GOT3 (cell line): ENCODE measurements at regions not wholly inside any gene's neighbourhood (a gene's known extent, or its start where the extent isn't known, plus 50 kb on each side); places are given as distances from the start of the nearest gene placed in this dataset.
"Not testable (repeated sequence)": the region's sequence is repeated elsewhere in the genome, so short reads cannot be mapped to it uniquely, and the experiment has no call there.

ENCODE experiments used
- DNase-seq: peaks from one replicate; lab custom pipeline; 2025; ENCODE audit warnings: mixed read lengths; lab: John Stamatoyannopoulos, UW

- not testable (repeated sequence) for DNase-seq
Observed at GRCh38 chr21:25531538-25532250, 75.6 kb downstream of the MRPL39 start.

GRCh38 chr21:25528515-25528914 is 78.8 kb downstream of the MRPL39 start:
- no peak for DNase-seq

- DNase-seq, result no peak
Observed at GRCh38 chr21:25518491-25518911, 88.8 kb downstream of the MRPL39 start.

DNA sequence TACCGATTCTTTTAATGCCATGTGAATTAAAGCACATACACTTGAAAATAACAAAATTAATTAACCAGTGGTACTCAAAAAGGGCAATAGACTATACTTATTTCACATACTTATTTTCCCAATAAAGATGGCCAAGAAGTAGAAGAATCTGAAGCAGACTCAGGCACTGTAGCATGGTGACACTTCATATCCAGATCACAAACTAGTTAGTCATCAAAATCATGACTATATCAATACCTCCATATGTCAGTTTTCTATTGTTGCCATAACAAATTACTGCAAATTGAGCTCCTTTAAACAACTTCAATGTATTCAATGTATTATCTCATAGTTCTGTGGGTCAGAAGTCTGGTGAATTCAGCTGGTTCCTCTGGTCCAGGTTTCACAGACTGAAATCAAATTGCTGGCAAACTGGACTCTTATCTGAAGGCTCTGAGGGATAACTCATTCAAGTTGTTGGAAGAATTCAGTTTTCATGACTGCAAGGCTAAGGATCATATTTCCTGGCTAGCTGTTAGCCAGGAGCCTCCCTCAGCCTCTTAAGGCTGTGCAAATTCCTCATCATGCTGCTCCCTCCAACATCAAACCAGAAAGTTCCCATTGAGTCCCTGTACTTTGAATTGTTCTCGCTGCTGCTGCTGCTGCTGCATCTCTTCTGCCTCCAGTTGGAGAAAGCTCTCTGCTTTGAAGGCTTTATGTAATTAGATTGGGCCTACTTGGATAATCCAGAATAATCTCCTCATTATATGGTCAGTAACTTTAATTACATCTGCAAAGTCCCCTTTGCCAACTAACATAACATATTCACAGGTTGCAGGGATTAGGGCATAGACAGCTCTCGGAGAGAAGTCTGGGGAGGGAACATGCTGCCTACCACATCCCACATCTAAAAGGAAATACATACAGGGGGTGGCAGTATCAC is 91.5 kb downstream of the MRPL39 start:
- DNase-seq, result no peak

- DNase-seq, result no peak
Observed at GRCh38 chr21:25513810-25514209, 93.5 kb downstream of the MRPL39 start.

- DNase-seq, result no peak
Observed at GRCh38 chr21:25512095-25513081, 94.9 kb downstream of the MRPL39 start.

- DNase-seq, result no peak
Observed at GRCh38 chr21:25509862-25510261, 97.4 kb downstream of the MRPL39 start.

DNA sequence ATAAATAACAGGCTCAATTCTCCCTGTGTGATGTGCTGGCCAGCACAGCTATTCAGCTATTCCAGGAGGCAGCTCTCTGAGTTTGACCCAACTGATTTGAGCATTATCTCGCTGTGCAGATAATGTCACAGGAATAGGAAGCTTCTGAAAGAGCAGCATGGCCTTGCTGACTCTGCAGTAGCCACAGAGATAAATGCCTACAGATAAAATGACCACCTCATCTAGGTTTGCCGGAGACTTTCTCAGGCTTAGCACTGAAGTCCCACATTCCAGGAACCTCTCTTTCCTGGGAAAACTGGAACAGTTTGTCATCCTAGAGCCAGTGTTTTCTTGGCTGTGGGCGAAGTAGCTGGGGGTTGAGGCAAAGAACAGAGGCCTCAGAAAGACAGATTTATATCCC is 98.9 kb downstream of the MRPL39 start:
- no peak for DNase-seq

- no peak for DNase-seq
Observed at GRCh38 chr21:25507522-25507921, 99.8 kb downstream of the MRPL39 start.

DNA sequence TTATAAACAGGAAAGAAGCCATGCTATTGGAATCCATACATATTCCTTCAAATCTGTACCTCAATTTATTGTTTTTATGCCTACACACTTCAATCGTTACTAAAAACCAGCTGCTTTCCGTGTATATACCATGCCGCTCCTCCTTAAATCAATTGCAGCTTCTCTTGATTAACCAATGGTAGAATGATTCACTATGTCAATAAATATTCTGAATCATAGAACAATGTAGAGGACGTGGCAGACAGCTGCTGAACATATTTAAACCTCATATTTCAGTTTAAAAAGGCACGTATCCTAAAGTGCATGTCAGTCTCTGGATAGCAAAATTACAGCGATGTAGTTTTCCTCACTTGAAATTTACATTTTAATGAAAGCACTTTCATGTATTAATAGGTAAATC is 100.4 kb downstream of the MRPL39 start:
- DNase-seq, result no peak

DNA sequence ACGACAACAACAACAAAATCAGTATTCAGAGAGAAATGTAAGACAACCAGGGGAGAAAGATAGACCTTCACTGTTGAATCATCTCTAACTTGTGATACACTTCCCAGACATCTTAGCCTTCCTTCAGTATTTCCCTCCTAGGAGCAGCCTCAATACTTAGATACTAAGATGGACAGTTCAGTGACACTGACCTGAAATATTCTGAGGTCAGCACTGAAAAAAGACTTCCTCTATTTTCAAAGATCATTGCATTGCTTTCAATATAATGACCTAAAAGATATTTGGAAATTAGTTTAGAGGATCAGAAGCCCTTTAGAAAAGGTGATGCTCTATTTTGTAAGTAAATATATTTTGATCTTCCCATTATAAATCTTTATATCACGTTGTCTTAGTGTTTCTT is 101.0 kb downstream of the MRPL39 start:
- DNase-seq, result no peak

DNA sequence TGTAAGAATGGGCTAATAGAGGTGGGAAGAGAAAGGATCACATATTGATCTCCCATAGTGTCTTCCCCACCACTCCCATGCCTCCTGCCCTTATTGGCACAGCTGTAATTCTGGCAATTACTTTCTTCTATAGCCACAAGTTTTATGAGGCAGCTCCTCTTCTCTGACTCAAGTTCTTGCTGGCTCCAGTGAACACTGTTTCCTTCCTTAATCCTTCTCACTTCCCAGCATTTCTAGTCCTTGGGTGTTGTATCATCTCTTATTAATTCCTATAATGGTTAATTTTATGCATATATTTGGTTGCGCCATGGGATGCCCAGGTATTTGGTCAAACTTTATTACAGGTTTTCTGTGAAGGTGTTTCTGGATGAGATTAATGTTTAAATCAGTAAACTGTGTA is 103.3 kb downstream of the MRPL39 start:
- no peak for DNase-seq

DNA sequence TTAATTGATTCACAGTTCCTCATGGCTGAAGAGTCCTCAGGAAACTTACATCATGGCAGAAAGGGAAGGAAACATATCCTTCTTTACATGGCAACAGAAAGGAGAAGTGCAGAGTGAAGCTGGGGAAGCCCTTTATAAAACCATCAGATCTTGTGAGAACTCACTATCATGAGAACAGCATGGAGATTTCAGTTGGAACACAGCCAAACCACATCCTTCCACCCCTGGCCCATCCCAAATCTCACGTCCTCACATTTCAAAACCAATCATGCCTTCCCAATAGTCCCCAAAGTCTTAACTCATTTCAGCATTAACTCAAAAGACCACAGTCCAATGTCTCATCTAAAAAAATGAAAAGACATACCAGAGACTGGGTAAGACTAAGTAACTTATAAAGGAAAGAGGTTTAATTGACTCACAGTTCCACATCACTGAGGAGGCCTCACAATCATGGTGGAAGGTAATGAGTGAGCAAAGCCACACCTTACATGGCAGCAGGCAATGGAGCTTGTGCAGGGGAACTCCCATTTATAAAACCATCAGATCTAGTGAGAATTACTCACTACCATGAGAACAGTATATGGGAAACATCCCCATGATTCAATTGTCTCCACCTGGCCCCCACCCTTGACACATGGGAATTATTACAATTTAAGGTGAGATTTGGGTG is 105.2 kb downstream of the MRPL39 start:
- DNase-seq, result no peak

GRCh38 chr21:25501462-25501861 is 105.8 kb downstream of the MRPL39 start:
- no peak for DNase-seq

DNA sequence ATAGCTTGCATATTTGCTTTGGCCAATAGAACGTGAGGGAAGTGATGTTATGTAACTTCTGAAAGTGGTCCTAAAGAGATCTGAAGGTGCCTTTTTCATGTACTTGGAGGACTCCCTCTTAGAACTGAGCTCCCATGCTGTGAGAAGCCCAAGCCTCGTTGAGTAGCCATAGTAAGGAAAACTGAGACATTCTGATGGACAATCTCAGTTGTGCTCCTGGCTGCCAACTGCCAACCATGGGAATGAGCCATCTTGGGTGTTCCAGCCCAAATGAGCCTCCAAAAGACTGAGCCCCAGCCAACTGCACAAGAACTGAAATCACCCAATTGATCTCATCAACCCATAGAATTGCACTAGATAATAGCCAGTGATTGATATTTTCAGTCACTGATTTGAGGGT is 106.7 kb downstream of the MRPL39 start:
- DNase-seq, result no peak

GRCh38 chr21:25496825-25497482 is 110.3 kb downstream of the MRPL39 start:
- DNase-seq, result no peak

- no peak for DNase-seq
Observed at GRCh38 chr21:25494804-25495203, 112.5 kb downstream of the MRPL39 start.

GRCh38 chr21:25493722-25494121 is 113.6 kb downstream of the MRPL39 start:
- no peak for DNase-seq

DNA sequence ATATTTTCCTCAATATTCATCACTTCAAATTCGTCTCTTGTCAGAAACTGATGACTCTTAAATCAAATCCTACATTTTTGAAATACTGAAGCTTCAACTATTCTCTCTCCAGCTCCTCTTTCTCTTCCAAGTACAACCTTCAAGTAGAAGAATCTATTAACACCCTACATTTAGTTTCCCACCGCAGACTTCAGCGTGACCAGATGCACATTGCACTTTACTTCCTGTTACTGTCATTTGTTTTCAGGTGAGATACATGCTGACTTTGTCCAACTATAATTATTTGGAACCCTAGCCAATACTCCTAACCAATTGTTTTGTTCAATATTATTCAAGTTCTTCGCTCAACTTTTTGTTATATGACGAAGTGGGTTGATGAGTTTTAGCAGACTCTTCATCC is 116.0 kb downstream of the MRPL39 start:
- DNase-seq, result no peak

DNA sequence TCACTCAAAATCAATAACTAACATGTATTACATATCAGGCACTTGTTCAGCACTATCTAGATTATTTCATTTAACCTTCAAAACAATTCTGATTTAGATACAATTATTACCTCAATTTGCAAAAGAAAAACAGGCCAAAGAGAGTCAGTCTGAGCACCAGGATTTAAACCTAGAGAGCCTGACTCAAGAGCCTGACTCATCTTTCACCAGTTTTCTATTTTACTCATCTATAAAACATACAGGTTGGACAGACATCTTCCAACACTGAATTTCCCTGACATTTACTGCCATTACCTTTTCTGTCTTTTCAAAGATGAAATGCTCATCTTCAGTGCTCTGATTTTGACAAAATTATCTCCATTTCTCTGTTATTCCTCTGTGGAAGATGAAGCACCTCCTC is 116.5 kb downstream of the MRPL39 start:
- DNase-seq, result no peak

- DNase-seq, result no peak
Observed at GRCh38 chr21:25489673-25490072, 117.6 kb downstream of the MRPL39 start.
